PC-9 (cell line): ENCODE measurements at regions not wholly inside any gene's neighbourhood (a gene's known extent, or its start where the extent isn't known, plus 50 kb on each side); places are given as distances from the start of the nearest gene placed in this dataset.

Experiments used
- CTCF ChIP-seq: fragments of 200-600 bp; sonication (generic); conservative IDR thresholded peaks from 2 replicates; pipeline ENCODE4 v1.6.1; 2017; ENCODE audit warnings: mixed run types, antibody characterized with exemption, mild to moderate bottlenecking, moderate library complexity
- EZH2 ChIP-seq: fragments of 200-600 bp; sonication (generic); IDR thresholded peaks from 2 replicates; pipeline ENCODE4 v1.8.0; 2017; ENCODE audit warnings: antibody characterized with exemption, low read depth

GRCh38 chr6:97882755-97883154, 599.7 kb upstream of the MMS22L start:
- TF ChIP-seq CTCF (no peak), EZH2 (no peak)
